IPS-18c (cell line): ENCODE measurements at regions not wholly inside any gene's neighbourhood (a gene's known extent, or its start where the extent isn't known, plus 50 kb on each side); places are given as distances from the start of the nearest gene placed in this dataset.

Source experiments
- H3K4me3 ChIP-seq: 2 replicates; pipeline ENCODE4 v1.7.0; 2013; ENCODE audit warnings: low read depth, mild to moderate bottlenecking, low read length, moderate library complexity; ENCODE audit not compliant: insufficient read depth
- H3K9me3 ChIP-seq: one replicate; pipeline ENCODE4 v1.6.1; 2013; ENCODE audit warnings: mild to moderate bottlenecking, low read length, moderate library complexity; ENCODE audit not compliant: control insufficient read depth, insufficient read depth

- Histone ChIP-seq H3K4me3 (no peak overlapping the region), H3K9me3 (no peaks in the 10 kb centered on the region)
Measured at GRCh38 chr13:34620862-34621261, 321.2 kb upstream of the NBEA start.

GRCh38 chr13:34623331-34623730 lies 318.7 kb upstream of the NBEA start:
- Histone ChIP-seq H3K4me3 (no peak overlapping the region), H3K9me3 (no peaks in the 10 kb centered on the region)

- no peaks in the 10 kb centered on the region for H3K9me3 ChIP-seq
- no peak overlapping the region for H3K4me3 ChIP-seq
Measured at GRCh38 chr13:34627509-34628208, 314.4 kb upstream of the NBEA start.

GRCh38 chr13:34628209-34628682 lies 313.8 kb upstream of the NBEA start:
- H3K9me3 ChIP-seq, result no peaks in the 10 kb centered on the region
- H3K4me3 ChIP-seq, result no peak overlapping the region

GRCh38 chr13:34634448-34634847 lies 307.6 kb upstream of the NBEA start:
- H3K9me3 ChIP-seq, result no peaks in the 10 kb centered on the region
- H3K4me3 ChIP-seq, result no peak overlapping the region

- no peak overlapping the region for H3K4me3 ChIP-seq
- H3K9me3 ChIP-seq, result no peaks in the 10 kb centered on the region
Measured at GRCh38 chr13:34637138-34637537, 304.9 kb upstream of the NBEA start.

GRCh38 chr13:34637636-34638035 lies 304.4 kb upstream of the NBEA start:
- H3K4me3 ChIP-seq, result no peak overlapping the region
- no peaks in the 10 kb centered on the region for H3K9me3 ChIP-seq

GRCh38 chr13:34638897-34639296 lies 303.2 kb upstream of the NBEA start:
- Histone ChIP-seq H3K4me3 (no peak overlapping the region), H3K9me3 (no peaks in the 10 kb centered on the region)

- Histone ChIP-seq H3K4me3 (no peak overlapping the region), H3K9me3 (no peaks in the 10 kb centered on the region)
Measured at GRCh38 chr13:34640179-34640992, 301.7 kb upstream of the NBEA start.

- H3K4me3 ChIP-seq, result no peak overlapping the region
- no peaks in the 10 kb centered on the region for H3K9me3 ChIP-seq
Measured at GRCh38 chr13:34640993-34641330, 301.1 kb upstream of the NBEA start.

GRCh38 chr13:34647379-34648150 lies 294.5 kb upstream of the NBEA start:
- Histone ChIP-seq H3K9me3 (peaks cover 7% of the 10 kb centered on the region), H3K4me3 (no peak overlapping the region)

GRCh38 chr13:34654203-34654602 lies 287.9 kb upstream of the NBEA start:
- no peak overlapping the region for H3K4me3 ChIP-seq
- H3K9me3 ChIP-seq, result peaks cover 7% of the 10 kb centered on the region

GRCh38 chr13:34654647-34655046 lies 287.4 kb upstream of the NBEA start:
- Histone ChIP-seq H3K4me3 (no peak overlapping the region), H3K9me3 (peaks cover 7% of the 10 kb centered on the region)

- H3K4me3 ChIP-seq, result no peak overlapping the region
Measured at GRCh38 chr13:34655554-34655953, 286.5 kb upstream of the NBEA start.

GRCh38 chr13:34657716-34658115 lies 284.4 kb upstream of the NBEA start:
- Histone ChIP-seq H3K4me3 (no peak overlapping the region), H3K9me3 (no peaks in the 10 kb centered on the region)

More at GRCh38 chr13:34655554-34655953, 286.5 kb upstream of the NBEA start:
- peaks cover 7% of the 10 kb centered on the region for H3K9me3 ChIP-seq

- H3K4me3 ChIP-seq, result no peak overlapping the region
- H3K9me3 ChIP-seq, result no peaks in the 10 kb centered on the region
Measured at GRCh38 chr13:34667286-34668218, 274.5 kb upstream of the NBEA start.

- H3K4me3 ChIP-seq, result no peak overlapping the region
- no peaks in the 10 kb centered on the region for H3K9me3 ChIP-seq
Measured at GRCh38 chr13:34671137-34671536, 270.9 kb upstream of the NBEA start.
